WERI-Rb-1 (cell line): ENCODE measurements at regions not wholly inside any gene's neighbourhood (a gene's known extent, or its start where the extent isn't known, plus 50 kb on each side); places are given as distances from the start of the nearest gene placed in this dataset.
"Not testable (repeated sequence)": the region's sequence is repeated elsewhere in the genome, so short reads cannot be mapped to it uniquely, and the experiment has no call there.

ENCODE experiments used
- DNase-seq: peaks from one replicate; pipeline ENCODE4 v3.0.0-alpha.2; 2020
- H3K27ac ChIP-seq: fragments of 250-450 bp; sonication (Bioruptor Pico); 2 replicates; pipeline ENCODE4 v1.5.1; 2020; ENCODE audit warnings: mild to moderate bottlenecking, moderate library complexity
- H3K27me3 ChIP-seq: fragments of 250-450 bp; sonication (Bioruptor Pico); 2 replicates; pipeline ENCODE4 v1.5.1; 2021; ENCODE audit warnings: mild to moderate bottlenecking, low read depth, moderate library complexity; ENCODE audit not compliant: insufficient read depth, severe bottlenecking
- H3K36me3 ChIP-seq: fragments of 250-450 bp; sonication (Bioruptor Pico); 2 replicates; pipeline ENCODE4 v1.5.1; 2020; ENCODE audit warnings: mild to moderate bottlenecking, moderate library complexity
- H3K4me3 ChIP-seq: 2 replicates; pipeline ENCODE4 v1.5.1; 2011; ENCODE audit warnings: low read depth, mild to moderate bottlenecking, control low read depth, low read length
- H3K9me3 ChIP-seq: fragments of 250-450 bp; sonication (Bioruptor Pico); 2 replicates; pipeline ENCODE4 v1.5.1; 2021; ENCODE audit warnings: mild to moderate bottlenecking, moderate library complexity; ENCODE audit not compliant: severe bottlenecking
- TF ChIP-seq, protein P1 (sequence below): IDR thresholded peaks from 2 replicates; pipeline ENCODE4 v1.5.1; 2011; ENCODE audit warnings: low read depth, mild to moderate bottlenecking, control low read depth, inconsistent platforms, low read length

GRCh38 chr22:49390954-49391353 is 436.7 kb downstream of the BRD1 start:
- Histone ChIP-seq H3K27ac (no peak overlapping the region), H3K27me3 (no peaks in the 10 kb centered on the region), H3K9me3 (no peaks in the 10 kb centered on the region), H3K36me3 (no peaks in the 10 kb centered on the region), H3K4me3 (no peak overlapping the region)
- TF ChIP-seq, protein P1, sequence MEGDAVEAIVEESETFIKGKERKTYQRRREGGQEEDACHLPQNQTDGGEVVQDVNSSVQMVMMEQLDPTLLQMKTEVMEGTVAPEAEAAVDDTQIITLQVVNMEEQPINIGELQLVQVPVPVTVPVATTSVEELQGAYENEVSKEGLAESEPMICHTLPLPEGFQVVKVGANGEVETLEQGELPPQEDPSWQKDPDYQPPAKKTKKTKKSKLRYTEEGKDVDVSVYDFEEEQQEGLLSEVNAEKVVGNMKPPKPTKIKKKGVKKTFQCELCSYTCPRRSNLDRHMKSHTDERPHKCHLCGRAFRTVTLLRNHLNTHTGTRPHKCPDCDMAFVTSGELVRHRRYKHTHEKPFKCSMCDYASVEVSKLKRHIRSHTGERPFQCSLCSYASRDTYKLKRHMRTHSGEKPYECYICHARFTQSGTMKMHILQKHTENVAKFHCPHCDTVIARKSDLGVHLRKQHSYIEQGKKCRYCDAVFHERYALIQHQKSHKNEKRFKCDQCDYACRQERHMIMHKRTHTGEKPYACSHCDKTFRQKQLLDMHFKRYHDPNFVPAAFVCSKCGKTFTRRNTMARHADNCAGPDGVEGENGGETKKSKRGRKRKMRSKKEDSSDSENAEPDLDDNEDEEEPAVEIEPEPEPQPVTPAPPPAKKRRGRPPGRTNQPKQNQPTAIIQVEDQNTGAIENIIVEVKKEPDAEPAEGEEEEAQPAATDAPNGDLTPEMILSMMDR: no peak
- DNase-seq: no peak

DNA sequence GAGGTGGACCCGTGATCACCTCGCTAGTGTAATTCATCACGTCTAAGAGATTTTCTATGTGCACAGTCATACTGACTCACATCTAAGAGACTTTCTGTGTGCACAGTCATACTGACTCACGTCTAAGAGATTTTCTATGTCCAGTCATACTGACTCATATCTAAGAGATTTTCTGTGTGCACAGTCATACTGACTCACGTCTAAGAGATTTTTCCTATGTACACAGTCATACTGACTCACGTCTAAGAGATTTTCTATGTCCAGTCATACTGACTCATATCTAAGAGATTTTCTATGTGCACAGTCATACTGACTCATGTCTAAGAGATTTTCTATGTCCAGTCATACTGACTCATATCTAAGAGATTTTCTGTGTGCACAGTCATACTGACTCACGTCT is 443.8 kb downstream of the BRD1 start:
- not testable (repeated sequence) for H3K27me3 ChIP-seq, H3K9me3 ChIP-seq, H3K36me3 ChIP-seq, H3K27ac ChIP-seq, DNase-seq, H3K4me3 ChIP-seq

DNA sequence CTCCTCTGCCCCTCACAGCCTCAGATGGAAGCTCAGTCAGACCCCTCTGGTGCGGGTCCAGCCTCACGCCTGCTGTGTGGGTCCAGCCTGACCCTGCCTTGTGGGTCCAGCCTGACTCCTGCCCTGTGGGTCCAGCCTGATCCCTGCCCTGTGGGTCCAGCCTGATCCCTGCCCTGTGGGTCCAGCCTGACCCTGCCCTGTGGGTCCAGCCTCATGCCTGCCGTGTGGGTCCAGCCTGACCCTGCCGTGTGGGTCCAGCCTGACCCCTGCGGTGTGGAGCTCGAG is 445.3 kb downstream of the BRD1 start:
- Histone ChIP-seq H3K27ac (no peak overlapping the region), H3K27me3 (no peaks in the 10 kb centered on the region), H3K4me3 (no peak overlapping the region), H3K36me3 (no peaks in the 10 kb centered on the region), H3K9me3 (no peaks in the 10 kb centered on the region)
- DNase-seq: no peak
- TF ChIP-seq, protein P1: no peak

GRCh38 chr22:49381595-49382450 is 445.9 kb downstream of the BRD1 start:
- Histone ChIP-seq H3K4me3 (no peak overlapping the region), H3K27me3 (no peaks in the 10 kb centered on the region), H3K9me3 (no peaks in the 10 kb centered on the region), H3K36me3 (no peaks in the 10 kb centered on the region), H3K27ac (no peak overlapping the region)
- TF ChIP-seq, protein P1: no peak
- no peak for DNase-seq

GRCh38 chr22:49380828-49381114 is 446.9 kb downstream of the BRD1 start:
- TF ChIP-seq, protein P1: no peak
- H3K27ac ChIP-seq: no peak overlapping the region
- no peaks in the 10 kb centered on the region for H3K9me3 ChIP-seq
- no peak overlapping the region for H3K4me3 ChIP-seq
- DNase-seq: no peak
- H3K36me3 ChIP-seq: no peaks in the 10 kb centered on the region
- no peaks in the 10 kb centered on the region for H3K27me3 ChIP-seq

DNA sequence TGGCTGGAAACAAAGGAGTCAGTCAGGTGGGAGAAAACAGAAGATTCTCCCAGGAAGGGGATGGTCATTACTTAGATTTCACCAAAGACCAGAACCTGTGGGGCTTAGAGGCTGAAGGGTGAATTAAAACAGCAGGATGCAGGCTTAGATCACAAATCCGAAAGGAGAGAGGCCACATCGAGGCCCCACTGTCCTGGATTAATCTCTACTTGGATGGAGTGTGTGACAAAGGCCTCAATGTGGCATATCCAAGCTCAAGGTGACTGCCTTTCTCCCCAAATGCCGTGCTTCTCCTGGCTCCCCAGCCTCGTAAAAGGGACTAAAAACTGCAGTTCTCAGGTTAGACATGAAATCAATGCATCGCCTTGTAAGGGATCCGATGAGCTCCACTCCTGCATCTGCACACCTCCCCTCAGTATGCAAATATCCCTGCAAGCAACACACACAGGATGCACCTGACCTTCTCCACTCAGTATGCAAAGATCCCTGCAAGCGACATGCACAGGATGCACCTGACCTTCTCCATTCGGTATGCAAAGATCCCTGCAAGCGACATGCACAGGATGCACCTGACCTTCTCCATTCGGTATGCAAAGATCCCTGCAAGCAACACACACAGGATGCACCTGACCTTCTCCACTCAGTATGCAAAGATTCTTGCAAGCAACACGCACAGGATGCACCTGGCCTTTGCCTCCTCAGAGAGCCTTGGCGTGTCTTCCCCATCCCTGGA is 447.4 kb downstream of the BRD1 start:
- Histone ChIP-seq H3K27ac (no peak overlapping the region), H3K36me3 (no peaks in the 10 kb centered on the region), H3K4me3 (no peak overlapping the region), H3K9me3 (no peaks in the 10 kb centered on the region), H3K27me3 (no peaks in the 10 kb centered on the region)
- no peak for DNase-seq
- TF ChIP-seq, protein P1: no peak
